NCI-H774 (cell line): ENCODE measurements at regions not wholly inside any gene's neighbourhood (a gene's known extent, or its start where the extent isn't known, plus 50 kb on each side); places are given as distances from the start of the nearest gene placed in this dataset.

Source experiments
- DNase-seq: peaks from one replicate; lab custom pipeline; 2025; lab: John Stamatoyannopoulos, UW

- DNase-seq = no peak
These were observed 368.0 kb downstream of the MFSD1 start for GRCh38 chr3:159169828-159170227.

- DNase-seq = no peak
These were observed 368.7 kb downstream of the MFSD1 start for GRCh38 chr3:159170436-159171003.

GRCh38 chr3:159171333-159171732 lies 369.5 kb downstream of the MFSD1 start:
- DNase-seq = no peak

- DNase-seq = no peak
These were observed 370.6 kb downstream of the MFSD1 start for GRCh38 chr3:159172473-159172872.

GRCh38 chr3:159174715-159175692 lies 373.1 kb downstream of the MFSD1 start:
- DNase-seq = no peak

- no peak for DNase-seq
These were observed 376.5 kb downstream of the MFSD1 start for GRCh38 chr3:159178209-159178897.

GRCh38 chr3:159182961-159183360 lies 381.1 kb downstream of the MFSD1 start:
- no peak for DNase-seq

GRCh38 chr3:159185443-159186050 lies 383.7 kb downstream of the MFSD1 start:
- no peak for DNase-seq

- no peak for DNase-seq
These were observed 384.7 kb downstream of the MFSD1 start for GRCh38 chr3:159186581-159186980.

GRCh38 chr3:159187232-159187631 lies 385.4 kb downstream of the MFSD1 start:
- no peak for DNase-seq

GRCh38 chr3:159187706-159188105 lies 385.9 kb downstream of the MFSD1 start:
- no peak for DNase-seq

GRCh38 chr3:159189994-159190669 lies 388.3 kb downstream of the MFSD1 start:
- no peak for DNase-seq

- no peak for DNase-seq
These were observed 389.6 kb downstream of the MFSD1 start for GRCh38 chr3:159191447-159191846.

- DNase-seq = no peak
These were observed 394.5 kb downstream of the MFSD1 start for GRCh38 chr3:159196359-159196758.

- no peak for DNase-seq
These were observed 398.3 kb downstream of the MFSD1 start for GRCh38 chr3:159200176-159200575.

- DNase-seq = no peak
These were observed 406.2 kb downstream of the MFSD1 start for GRCh38 chr3:159208050-159208449.

GRCh38 chr3:159209459-159209858 lies 407.6 kb downstream of the MFSD1 start:
- DNase-seq = no peak

GRCh38 chr3:159210336-159210735 lies 408.5 kb downstream of the MFSD1 start:
- no peak for DNase-seq

GRCh38 chr3:159216311-159216710 lies 414.5 kb downstream of the MFSD1 start:
- DNase-seq = no peak

GRCh38 chr3:159219231-159219630 lies 417.4 kb downstream of the MFSD1 start:
- DNase-seq = no peak

- DNase-seq = no peak
These were observed 419.5 kb downstream of the MFSD1 start for GRCh38 chr3:159221335-159221734.
